ENCODE measurements at regions not wholly inside any gene's neighbourhood (a gene's known extent, or its start where the extent isn't known, plus 50 kb on each side); places are given as distances from the start of the nearest gene placed in this dataset.

- no peak overlapping the region for H3K9ac ChIP-seq (ENCODE audit: insufficient read depth in 1 of 2, low read length in 2 of 2)
- no peaks in the 10 kb centered on the region for H3K36me3 ChIP-seq (ENCODE audit: control insufficient read depth in 4 of 4, insufficient read depth in 4 of 4, low read length in 4 of 4)
- no peaks in the 10 kb centered on the region for H3K4me1 ChIP-seq (ENCODE audit: control insufficient read depth in 5 of 5, insufficient read depth in 5 of 5, low read length in 5 of 5)
- H3K4me3 ChIP-seq = no peak overlapping the region
- 46 to 61% methylated on average over 1 of the region's 1 CpG for WGBS, 2 donors
- H3K27me3 ChIP-seq (ENCODE audit: control insufficient read depth in 3 of 3, insufficient read depth in 3 of 3, low read length in 2 of 3) = no peaks in the 10 kb centered on the region
- ATAC-seq (ENCODE audit: insufficient read depth, low FRiP score) (no peak), DNase-seq (no peak)
- H3K9me3 ChIP-seq (ENCODE audit: control insufficient read depth in 4 of 4, insufficient read depth in 3 of 4, low read length in 3 of 4) = peaks cover 0 to 11% (median 7%) of the 10 kb centered on the region in 4 donors
- TF ChIP-seq, protein P1, sequence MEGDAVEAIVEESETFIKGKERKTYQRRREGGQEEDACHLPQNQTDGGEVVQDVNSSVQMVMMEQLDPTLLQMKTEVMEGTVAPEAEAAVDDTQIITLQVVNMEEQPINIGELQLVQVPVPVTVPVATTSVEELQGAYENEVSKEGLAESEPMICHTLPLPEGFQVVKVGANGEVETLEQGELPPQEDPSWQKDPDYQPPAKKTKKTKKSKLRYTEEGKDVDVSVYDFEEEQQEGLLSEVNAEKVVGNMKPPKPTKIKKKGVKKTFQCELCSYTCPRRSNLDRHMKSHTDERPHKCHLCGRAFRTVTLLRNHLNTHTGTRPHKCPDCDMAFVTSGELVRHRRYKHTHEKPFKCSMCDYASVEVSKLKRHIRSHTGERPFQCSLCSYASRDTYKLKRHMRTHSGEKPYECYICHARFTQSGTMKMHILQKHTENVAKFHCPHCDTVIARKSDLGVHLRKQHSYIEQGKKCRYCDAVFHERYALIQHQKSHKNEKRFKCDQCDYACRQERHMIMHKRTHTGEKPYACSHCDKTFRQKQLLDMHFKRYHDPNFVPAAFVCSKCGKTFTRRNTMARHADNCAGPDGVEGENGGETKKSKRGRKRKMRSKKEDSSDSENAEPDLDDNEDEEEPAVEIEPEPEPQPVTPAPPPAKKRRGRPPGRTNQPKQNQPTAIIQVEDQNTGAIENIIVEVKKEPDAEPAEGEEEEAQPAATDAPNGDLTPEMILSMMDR (IDR thresholded peaks at IDR 0.05; ENCODE audit: control extremely low read depth, extremely low read depth) = no peak
- H3K27ac ChIP-seq (ENCODE audit: low read depth in 1 of 2, low read length in 1 of 2) = no peak overlapping the region
These were observed 136.6 kb upstream of the SLC38A2 start for GRCh38 chr12:46509135-46509534.

GRCh38 chr12:46508651-46509050 is 136.1 kb upstream of the SLC38A2 start:
- no peak overlapping the region for H3K9ac ChIP-seq (ENCODE audit: insufficient read depth in 1 of 2, low read length in 2 of 2)
- WGBS, 2 donors = 96 to 98% methylated on average over 6 of the region's 6 CpGs
- TF ChIP-seq, protein P1 (IDR thresholded peaks at IDR 0.05; ENCODE audit: control extremely low read depth, extremely low read depth) = no peak
- no peak overlapping the region for H3K27ac ChIP-seq (ENCODE audit: low read depth in 1 of 2, low read length in 1 of 2)
- no peaks in the 10 kb centered on the region for H3K36me3 ChIP-seq (ENCODE audit: control insufficient read depth in 4 of 4, insufficient read depth in 4 of 4, low read length in 4 of 4)
- no peaks in the 10 kb centered on the region for H3K4me1 ChIP-seq (ENCODE audit: control insufficient read depth in 5 of 5, insufficient read depth in 5 of 5, low read length in 5 of 5)
- no peak for ATAC-seq (ENCODE audit: insufficient read depth, low FRiP score)
- H3K9me3 ChIP-seq (ENCODE audit: control insufficient read depth in 4 of 4, insufficient read depth in 3 of 4, low read length in 3 of 4) = peaks cover 0 to 11% (median 7%) of the 10 kb centered on the region in 4 donors
- no peak overlapping the region for H3K4me3 ChIP-seq
- DNase-seq = no peak
- no peaks in the 10 kb centered on the region for H3K27me3 ChIP-seq (ENCODE audit: control insufficient read depth in 3 of 3, insufficient read depth in 3 of 3, low read length in 2 of 3)

GRCh38 chr12:46507766-46508165 is 135.2 kb upstream of the SLC38A2 start:
- Histone ChIP-seq H3K36me3 (ENCODE audit: control insufficient read depth in 4 of 4, insufficient read depth in 4 of 4, low read length in 4 of 4) (no peaks in the 10 kb centered on the region), H3K9me3 (ENCODE audit: control insufficient read depth in 4 of 4, insufficient read depth in 3 of 4, low read length in 3 of 4) (peaks cover 0 to 11% (median 7%) of the 10 kb centered on the region in 4 donors), H3K27me3 (ENCODE audit: control insufficient read depth in 3 of 3, insufficient read depth in 3 of 3, low read length in 2 of 3) (no peaks in the 10 kb centered on the region), H3K27ac (ENCODE audit: low read depth in 1 of 2, low read length in 1 of 2) (no peak overlapping the region), H3K9ac (ENCODE audit: insufficient read depth in 1 of 2, low read length in 2 of 2) (no peak overlapping the region), H3K4me1 (ENCODE audit: control insufficient read depth in 5 of 5, insufficient read depth in 5 of 5, low read length in 5 of 5) (no peaks in the 10 kb centered on the region), H3K4me3 (no peak overlapping the region)
- TF ChIP-seq, protein P1 (IDR thresholded peaks at IDR 0.05; ENCODE audit: control extremely low read depth, extremely low read depth) = no peak
- DNase-seq (no peak), ATAC-seq (ENCODE audit: insufficient read depth, low FRiP score) (no peak)

DNA sequence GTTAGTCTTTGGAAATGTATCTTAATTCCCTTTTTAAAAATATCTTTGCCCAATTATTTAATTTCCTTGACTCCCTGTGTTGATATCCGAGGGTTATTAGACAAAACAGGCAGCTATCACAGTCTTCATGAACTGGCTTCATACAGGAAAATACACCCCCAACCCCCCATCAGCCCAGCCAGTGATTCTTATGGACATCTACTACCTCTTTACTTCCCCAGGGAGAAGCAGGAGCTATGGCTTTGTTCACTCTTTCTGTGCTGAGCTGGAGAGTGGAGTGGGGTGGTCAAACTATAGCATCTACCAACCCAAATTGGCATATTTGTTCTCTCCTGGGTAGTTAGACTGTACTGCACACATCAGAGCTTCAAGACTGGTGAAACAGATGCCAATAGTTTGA is 134.4 kb upstream of the SLC38A2 start:
- TF ChIP-seq, protein P1 (IDR thresholded peaks at IDR 0.05; ENCODE audit: control extremely low read depth, extremely low read depth) = no peak
- DNase-seq = no peak
- no peaks in the 10 kb centered on the region for H3K36me3 ChIP-seq (ENCODE audit: control insufficient read depth in 4 of 4, insufficient read depth in 4 of 4, low read length in 4 of 4)
- no peak overlapping the region for H3K9ac ChIP-seq (ENCODE audit: insufficient read depth in 1 of 2, low read length in 2 of 2)
- no peak overlapping the region for H3K27ac ChIP-seq (ENCODE audit: low read depth in 1 of 2, low read length in 1 of 2)
- H3K9me3 ChIP-seq (ENCODE audit: control insufficient read depth in 4 of 4, insufficient read depth in 3 of 4, low read length in 3 of 4) = peaks cover 0 to 11% (median 7%) of the 10 kb centered on the region in 4 donors
- H3K4me1 ChIP-seq (ENCODE audit: control insufficient read depth in 5 of 5, insufficient read depth in 5 of 5, low read length in 5 of 5) = no peaks in the 10 kb centered on the region
- H3K4me3 ChIP-seq = no peak overlapping the region
- WGBS, 2 donors = 88 to 94% methylated on average over 1 of the region's 1 CpG
- no peaks in the 10 kb centered on the region for H3K27me3 ChIP-seq (ENCODE audit: control insufficient read depth in 3 of 3, insufficient read depth in 3 of 3, low read length in 2 of 3)
- ATAC-seq (ENCODE audit: insufficient read depth, low FRiP score) = no peak
